ENCODE measurements at regions not wholly inside any gene's neighbourhood (a gene's known extent, or its start where the extent isn't known, plus 50 kb on each side); places are given as distances from the start of the nearest gene placed in this dataset.

DNA sequence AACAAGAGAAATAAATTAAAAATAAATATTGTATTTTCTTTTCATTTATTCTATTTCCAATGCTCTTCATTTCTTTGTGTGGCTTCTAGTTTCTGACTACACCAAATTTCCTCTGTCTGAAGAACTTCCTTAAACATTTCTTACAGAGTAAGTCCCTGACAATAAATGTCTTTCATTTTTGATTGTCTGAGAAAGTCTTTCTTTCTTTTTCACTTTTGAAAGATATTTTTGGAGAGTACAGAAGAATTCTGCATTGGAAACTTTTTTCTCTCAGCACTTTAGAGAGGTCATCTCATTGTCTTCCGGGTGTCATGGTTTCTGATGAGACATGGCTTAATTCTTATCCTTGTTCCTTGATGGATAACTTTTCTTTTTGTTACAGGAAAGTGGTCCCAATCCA is 119.6 kb downstream of the MOBP start:
- TF ChIP-seq, protein P1, sequence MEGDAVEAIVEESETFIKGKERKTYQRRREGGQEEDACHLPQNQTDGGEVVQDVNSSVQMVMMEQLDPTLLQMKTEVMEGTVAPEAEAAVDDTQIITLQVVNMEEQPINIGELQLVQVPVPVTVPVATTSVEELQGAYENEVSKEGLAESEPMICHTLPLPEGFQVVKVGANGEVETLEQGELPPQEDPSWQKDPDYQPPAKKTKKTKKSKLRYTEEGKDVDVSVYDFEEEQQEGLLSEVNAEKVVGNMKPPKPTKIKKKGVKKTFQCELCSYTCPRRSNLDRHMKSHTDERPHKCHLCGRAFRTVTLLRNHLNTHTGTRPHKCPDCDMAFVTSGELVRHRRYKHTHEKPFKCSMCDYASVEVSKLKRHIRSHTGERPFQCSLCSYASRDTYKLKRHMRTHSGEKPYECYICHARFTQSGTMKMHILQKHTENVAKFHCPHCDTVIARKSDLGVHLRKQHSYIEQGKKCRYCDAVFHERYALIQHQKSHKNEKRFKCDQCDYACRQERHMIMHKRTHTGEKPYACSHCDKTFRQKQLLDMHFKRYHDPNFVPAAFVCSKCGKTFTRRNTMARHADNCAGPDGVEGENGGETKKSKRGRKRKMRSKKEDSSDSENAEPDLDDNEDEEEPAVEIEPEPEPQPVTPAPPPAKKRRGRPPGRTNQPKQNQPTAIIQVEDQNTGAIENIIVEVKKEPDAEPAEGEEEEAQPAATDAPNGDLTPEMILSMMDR (IDR thresholded peaks at IDR 0.05 in 8 of 11, conservative IDR thresholded peaks at IDR 0.05 in 3 of 11) = no peak
- TF ChIP-seq POLR2A (IDR thresholded peaks at IDR 0.05) = no peak
- TF ChIP-seq POLR2AphosphoS5 (IDR thresholded peaks at IDR 0.05) = no peak

Measured in spleen (tissue), 7 donors.